ENCODE measurements at regions not wholly inside any gene's neighbourhood (a gene's known extent, or its start where the extent isn't known, plus 50 kb on each side); places are given as distances from the start of the nearest gene placed in this dataset.

DNA sequence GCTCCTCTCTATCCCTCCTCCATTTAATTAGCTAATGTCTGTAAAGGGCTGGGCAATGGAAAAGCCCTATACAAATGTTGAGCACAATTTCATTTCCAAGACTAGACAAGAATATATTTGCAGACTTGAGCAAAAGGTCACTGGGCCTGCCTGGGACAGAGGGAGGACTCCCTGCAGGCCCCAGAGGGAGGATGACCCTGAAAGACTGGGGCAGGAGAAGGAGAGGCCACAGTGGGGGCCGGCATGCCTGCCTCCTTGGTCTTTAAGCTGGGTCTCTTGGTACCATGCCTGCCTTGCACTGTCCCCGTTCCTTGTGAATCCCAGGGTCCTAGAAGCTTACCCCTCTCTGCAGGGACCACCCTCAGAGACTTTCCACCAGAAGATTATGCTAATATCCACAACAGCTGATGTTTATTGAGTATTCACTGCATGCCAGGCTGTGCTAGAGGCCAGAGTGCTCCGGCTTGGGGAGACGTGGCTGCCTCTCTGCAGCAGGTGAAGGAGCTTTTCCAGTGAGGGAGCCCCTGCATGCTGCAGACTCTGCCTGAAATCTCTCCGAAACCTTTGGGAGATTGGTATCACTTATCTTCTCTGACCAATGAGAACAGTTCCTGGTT is 72.7 kb upstream of the HSPA9 start:
- no peak overlapping the region for H3K4me3 ChIP-seq (ENCODE audit: low read length)
- TF ChIP-seq CTCF (conservative IDR thresholded peaks at IDR 0.05; ENCODE audit: low read length) = no peak
- no peak for DNase-seq (ENCODE audit: low read depth)

DNA sequence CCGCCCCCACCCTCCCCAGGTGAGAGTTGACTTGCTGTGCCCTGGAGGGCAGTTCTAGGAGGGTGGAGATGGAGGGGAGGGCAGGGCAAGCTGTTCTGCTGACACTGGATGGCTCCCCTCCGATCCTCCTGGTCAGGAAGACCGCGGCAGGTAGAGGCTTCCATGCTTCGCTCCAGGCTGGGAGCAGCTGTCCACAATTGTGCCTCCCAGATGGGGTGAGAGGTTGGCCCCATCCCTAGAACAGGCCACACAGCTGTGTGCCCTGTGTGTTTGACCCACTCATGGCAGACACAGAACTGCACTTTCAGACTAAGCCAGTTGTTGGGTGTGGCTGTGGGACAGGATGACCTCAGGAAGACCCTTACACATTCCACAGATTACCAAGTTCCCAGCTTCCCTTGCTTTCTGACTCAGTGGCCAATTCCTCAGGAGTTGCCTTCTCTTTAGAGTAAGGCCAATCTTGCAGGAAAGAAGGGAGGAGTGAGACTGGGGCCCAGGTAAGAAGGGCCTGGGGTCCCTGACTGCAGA is 72.1 kb upstream of the HSPA9 start:
- no peak for TF ChIP-seq CTCF (conservative IDR thresholded peaks at IDR 0.05; ENCODE audit: low read length)
- peak; percentile 16 for DNase-seq (ENCODE audit: low read depth)
- no peak overlapping the region for H3K4me3 ChIP-seq (ENCODE audit: low read length)

DNA sequence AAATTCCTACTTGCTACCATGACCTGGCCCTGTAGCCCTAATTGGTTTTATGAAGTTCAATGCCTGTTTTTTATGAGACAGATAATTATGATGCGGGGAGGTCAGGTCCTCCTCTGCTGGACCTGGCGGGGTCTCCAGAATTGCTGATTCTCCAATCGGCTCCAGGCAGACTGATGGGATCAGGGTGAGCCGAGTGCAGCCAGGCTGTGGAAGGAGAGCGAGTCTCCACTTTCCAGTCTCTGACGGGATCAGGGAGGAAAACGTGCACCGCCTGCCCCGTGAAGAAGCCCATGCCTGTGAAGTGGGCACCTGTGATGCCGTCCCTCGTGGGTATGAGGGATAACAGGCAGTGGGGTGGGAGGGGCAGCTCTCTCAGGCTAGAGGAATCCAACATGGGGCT is 71.5 kb upstream of the HSPA9 start:
- DNase-seq (ENCODE audit: low read depth) = no peak
- H3K4me3 ChIP-seq (ENCODE audit: low read length) = no peak overlapping the region
- TF ChIP-seq CTCF (conservative IDR thresholded peaks at IDR 0.05; ENCODE audit: low read length) = no peak

- TF ChIP-seq CTCF (conservative IDR thresholded peaks at IDR 0.05; ENCODE audit: low read length) = no peak
Observed at GRCh38 chr5:138645778-138646575, 70.8 kb upstream of the HSPA9 start.

GRCh38 chr5:138643040-138643791 is 68.0 kb upstream of the HSPA9 start:
- DNase-seq (ENCODE audit: low read depth) = no peak
- no peak overlapping the region for H3K4me3 ChIP-seq (ENCODE audit: low read length)
- TF ChIP-seq CTCF (conservative IDR thresholded peaks at IDR 0.05; ENCODE audit: low read length) = no peak

More at GRCh38 chr5:138645778-138646575, 70.8 kb upstream of the HSPA9 start:
- DNase-seq (ENCODE audit: low read depth) = no peak
- no peak overlapping the region for H3K4me3 ChIP-seq (ENCODE audit: low read length)

GRCh38 chr5:138641547-138642298 is 66.5 kb upstream of the HSPA9 start:
- peak; percentile 73 for TF ChIP-seq CTCF (conservative IDR thresholded peaks at IDR 0.05; ENCODE audit: low read length)
- peak; percentile 51 for DNase-seq (ENCODE audit: low read depth)
- H3K4me3 ChIP-seq (ENCODE audit: low read length) = no peak overlapping the region

Data from AG10803 (cell line).